SK-N-SH (cell line): ENCODE measurements at regions not wholly inside any gene's neighbourhood (a gene's known extent, or its start where the extent isn't known, plus 50 kb on each side); places are given as distances from the start of the nearest gene placed in this dataset.

Experiments used
- CTCF ChIP-seq: fragments of 200-600 bp; sonication (generic); IDR thresholded peaks from 2 replicates; pipeline ENCODE4 v1.6.1; 2017; ENCODE audit warnings: antibody characterized with exemption, mild to moderate bottlenecking, moderate library complexity
- EP300 ChIP-seq, 2 experiments: IDR thresholded peaks; 2 replicates each; pipeline versions ENCODE4 v1.4.0 to v1.6.1; 2012; ENCODE audit warnings: borderline replicate concordance in 1 of 2, low read depth in 1 of 2, low read length in 1 of 2
- EZH2phosphoT487 ChIP-seq: fragments of 200-600 bp; sonication (generic); IDR thresholded peaks from 2 replicates; pipeline ENCODE4 v1.6.1; 2017; ENCODE audit warnings: low read depth, mixed run types, mild to moderate bottlenecking, antibody characterized with exemption, moderate library complexity, borderline replicate concordance
- GABPA ChIP-seq: IDR thresholded peaks from 2 replicates; pipeline ENCODE4 v1.4.0; 2012; ENCODE audit warnings: low read depth, mild to moderate bottlenecking
- MAX ChIP-seq: IDR thresholded peaks from 2 replicates; pipeline ENCODE4 v1.4.0; 2012; ENCODE audit warnings: low read depth
- NRF1 ChIP-seq: IDR thresholded peaks from 2 replicates; pipeline ENCODE4 v1.6.1; 2012; ENCODE audit warnings: low read depth, mild to moderate bottlenecking, low read length
- POLR2AphosphoS5 ChIP-seq: IDR thresholded peaks from 2 replicates; pipeline ENCODE4 v1.6.1; 2012; ENCODE audit warnings: low read depth, low read length
- RAD21 ChIP-seq: IDR thresholded peaks from 2 replicates; pipeline ENCODE4 v1.6.1; 2012; ENCODE audit warnings: mild to moderate bottlenecking, low read length
- RCOR1 ChIP-seq: fragments of 150-350 bp; IDR thresholded peaks from 2 replicates; pipeline ENCODE4 v1.6.1; 2017; ENCODE audit warnings: antibody characterized with exemption, low read length
- REST ChIP-seq: IDR thresholded peaks from 2 replicates; pipeline ENCODE4 v1.6.1; 2012; ENCODE audit warnings: mild to moderate bottlenecking, low read depth, low read length, moderate library complexity
- SIN3A ChIP-seq: IDR thresholded peaks from 2 replicates; pipeline ENCODE4 v1.6.1; 2012; ENCODE audit warnings: low read depth, mild to moderate bottlenecking, low read length, moderate library complexity, borderline replicate concordance
- TCF12 ChIP-seq: IDR thresholded peaks from 2 replicates; pipeline ENCODE4 v1.4.0; 2012
- YY1 ChIP-seq: IDR thresholded peaks from 2 replicates; pipeline ENCODE4 v1.4.0; 2012; ENCODE audit warnings: low read depth, mild to moderate bottlenecking

GRCh38 chr10:9254353-9254752 lies 1199.9 kb downstream of the GATA3 start:
- no peak for TF ChIP-seq CTCF
- no peak for TF ChIP-seq REST
- TF ChIP-seq EP300 (IDR thresholded peaks at IDR 0.05; ENCODE audit: borderline replicate concordance in 1 of 2, low read depth in 1 of 2, low read length in 1 of 2) = peak in 1 of 2 experiments; percentile 74; a peak in 1 of 4 replicates
- TF ChIP-seq RCOR1 = no peak
- TF ChIP-seq POLR2AphosphoS5 = peak; percentile 75; the same call in 1 of the 2 replicates
- no peak for TF ChIP-seq NRF1
- TF ChIP-seq EZH2phosphoT487 = no peak
- TF ChIP-seq SIN3A = no peak
- peak; percentile 96 for TF ChIP-seq TCF12
- 0 out of 2 replicates have a peak, but pooled peaks have one; percentile 18 for TF ChIP-seq MAX
- no peak for TF ChIP-seq YY1
- TF ChIP-seq RAD21 = no peak
- TF ChIP-seq GABPA = no peak
